DND-41 (cell line): ENCODE measurements at regions not wholly inside any gene's neighbourhood (a gene's known extent, or its start where the extent isn't known, plus 50 kb on each side); places are given as distances from the start of the nearest gene placed in this dataset.

Experiments used
- ATAC-seq: fragments of 200-7000 bp; cut with Tn5 transposase; 3 replicates; pipeline ENCODE4 v1.9.1; 2021; ENCODE audit warnings: low read depth; ENCODE audit not compliant: insufficient read depth
- DNase-seq: peaks from one replicate; pipeline ENCODE4 v3.0.0-alpha.2; 2020
- H2AFZ ChIP-seq: 2 replicates; pipeline ENCODE4 v1.6.0; 2012; ENCODE audit warnings: low read depth, low read length
- H3K27ac ChIP-seq: 2 replicates; pipeline ENCODE4 v1.5.1; 2012; ENCODE audit warnings: low read length, inconsistent platforms
- H3K27me3 ChIP-seq: fragments of 200-600 bp; sonication (generic); 2 replicates; pipeline ENCODE4 v1.6.0; 2012; ENCODE audit warnings: low read length, mild to moderate bottlenecking, inconsistent platforms; ENCODE audit not compliant: insufficient read depth, poor library complexity
- H3K36me3 ChIP-seq: 2 replicates; pipeline ENCODE4 v1.5.1; 2012; ENCODE audit warnings: low read length, inconsistent platforms; ENCODE audit not compliant: insufficient read depth
- H3K4me1 ChIP-seq: 2 replicates; pipeline ENCODE4 v1.5.1; 2012; ENCODE audit warnings: mild to moderate bottlenecking, low read length; ENCODE audit not compliant: insufficient read depth
- H3K4me2 ChIP-seq: 2 replicates; pipeline ENCODE4 v1.6.0; 2012; ENCODE audit warnings: mild to moderate bottlenecking, moderate library complexity, low read length, inconsistent platforms; ENCODE audit not compliant: insufficient read depth
- H3K4me3 ChIP-seq, 2 experiments: fragments of 200-600 bp in 1 of 2; shearing (Covaris generic) in 1 of 2; 2 replicates each; pipeline ENCODE4 v1.5.1; 2012 to 2016; ENCODE audit warnings: inconsistent platforms in 2 of 2, low read length in 2 of 2, mild to moderate bottlenecking in 2 of 2, low read depth in 1 of 2, moderate library complexity in 1 of 2
- H3K79me2 ChIP-seq: 2 replicates; pipeline ENCODE4 v1.6.0; 2012; ENCODE audit warnings: low read length, inconsistent platforms; ENCODE audit not compliant: insufficient read depth
- H3K9ac ChIP-seq: 2 replicates; pipeline ENCODE4 v1.6.0; 2012; ENCODE audit warnings: low read depth, mild to moderate bottlenecking, inconsistent platforms, low read length, moderate library complexity
- H3K9me3 ChIP-seq: 2 replicates; pipeline ENCODE4 v1.5.1; 2012; ENCODE audit warnings: low read length, moderate library complexity, mild to moderate bottlenecking, inconsistent platforms; ENCODE audit not compliant: insufficient read depth, severe bottlenecking
- H4K20me1 ChIP-seq: 2 replicates; pipeline ENCODE4 v1.6.0; 2012; ENCODE audit warnings: low read length; ENCODE audit not compliant: insufficient read depth
- EZH2 ChIP-seq: IDR thresholded peaks from 3 replicates; pipeline ENCODE4 v1.6.1; 2012; ENCODE audit warnings: borderline replicate concordance, low read depth, mild to moderate bottlenecking, moderate library complexity, low read length, inconsistent platforms; ENCODE audit not compliant: severe bottlenecking
- TF ChIP-seq, protein P1 (sequence below): IDR thresholded peaks from 2 replicates; pipeline ENCODE4 v1.5.1; 2012; ENCODE audit warnings: borderline replicate concordance, low read length, moderate library complexity, mild to moderate bottlenecking; ENCODE audit not compliant: poor library complexity, severe bottlenecking; ENCODE audit errors: extremely low read depth

DNA sequence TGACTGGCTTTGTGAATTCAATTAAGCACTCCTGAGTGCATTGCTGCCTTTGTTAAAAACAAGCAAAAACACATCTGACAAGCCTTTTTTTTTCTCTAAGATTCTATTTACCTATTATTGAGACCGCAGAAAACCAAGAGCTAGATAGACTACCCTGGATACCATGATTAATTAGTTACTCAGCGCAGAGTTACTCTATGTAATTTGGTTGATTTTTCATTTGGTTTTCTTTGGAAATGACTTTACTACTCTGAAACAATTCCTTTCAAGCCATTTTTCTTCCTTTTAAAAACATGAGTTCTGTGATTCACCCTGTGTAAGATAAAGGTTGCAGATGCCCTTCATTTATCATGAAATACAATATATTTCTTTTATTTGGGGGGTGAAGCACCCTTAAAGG, 421.6 kb upstream of the PIK3R1 start:
- H3K4me2 ChIP-seq: no peak overlapping the region
- no peak overlapping the region for H3K27ac ChIP-seq
- H3K79me2 ChIP-seq: no peaks in the 10 kb centered on the region
- TF ChIP-seq EZH2: no peak
- TF ChIP-seq, protein P1, sequence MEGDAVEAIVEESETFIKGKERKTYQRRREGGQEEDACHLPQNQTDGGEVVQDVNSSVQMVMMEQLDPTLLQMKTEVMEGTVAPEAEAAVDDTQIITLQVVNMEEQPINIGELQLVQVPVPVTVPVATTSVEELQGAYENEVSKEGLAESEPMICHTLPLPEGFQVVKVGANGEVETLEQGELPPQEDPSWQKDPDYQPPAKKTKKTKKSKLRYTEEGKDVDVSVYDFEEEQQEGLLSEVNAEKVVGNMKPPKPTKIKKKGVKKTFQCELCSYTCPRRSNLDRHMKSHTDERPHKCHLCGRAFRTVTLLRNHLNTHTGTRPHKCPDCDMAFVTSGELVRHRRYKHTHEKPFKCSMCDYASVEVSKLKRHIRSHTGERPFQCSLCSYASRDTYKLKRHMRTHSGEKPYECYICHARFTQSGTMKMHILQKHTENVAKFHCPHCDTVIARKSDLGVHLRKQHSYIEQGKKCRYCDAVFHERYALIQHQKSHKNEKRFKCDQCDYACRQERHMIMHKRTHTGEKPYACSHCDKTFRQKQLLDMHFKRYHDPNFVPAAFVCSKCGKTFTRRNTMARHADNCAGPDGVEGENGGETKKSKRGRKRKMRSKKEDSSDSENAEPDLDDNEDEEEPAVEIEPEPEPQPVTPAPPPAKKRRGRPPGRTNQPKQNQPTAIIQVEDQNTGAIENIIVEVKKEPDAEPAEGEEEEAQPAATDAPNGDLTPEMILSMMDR: no peak
- H3K27me3 ChIP-seq: no peaks in the 10 kb centered on the region
- no peak for DNase-seq
- H3K4me3 ChIP-seq: no peak overlapping the region
- H3K9me3 ChIP-seq: no peaks in the 10 kb centered on the region
- H3K4me1 ChIP-seq: no peaks in the 10 kb centered on the region
- no peak overlapping the region for H3K9ac ChIP-seq
- H3K36me3 ChIP-seq: no peaks in the 10 kb centered on the region
- H4K20me1 ChIP-seq: no peaks in the 10 kb centered on the region
- H2AFZ ChIP-seq: no peak overlapping the region
- ATAC-seq: no peak

DNA sequence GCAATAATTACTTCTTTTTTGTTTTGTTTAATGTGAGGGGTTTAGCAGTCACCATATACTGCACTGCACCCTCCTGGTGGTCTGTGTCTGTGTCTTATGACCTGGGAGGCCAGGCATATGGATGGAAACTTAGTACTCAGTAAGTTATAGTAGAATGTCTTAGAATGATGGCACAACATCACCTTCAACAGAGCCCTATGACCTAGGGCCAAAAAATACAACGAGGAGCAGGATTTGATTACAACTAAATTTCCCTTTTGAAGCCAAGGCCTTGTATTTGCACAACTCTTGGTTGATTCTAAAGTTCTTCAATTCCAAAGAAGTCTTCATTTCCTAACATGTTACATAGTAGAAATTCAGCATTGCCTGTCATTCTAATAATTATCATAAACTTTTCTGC, 422.1 kb upstream of the PIK3R1 start:
- no peak overlapping the region for H2AFZ ChIP-seq
- ATAC-seq (no peak), DNase-seq (no peak)
- H4K20me1 ChIP-seq: no peaks in the 10 kb centered on the region
- H3K9ac ChIP-seq: no peak overlapping the region
- no peaks in the 10 kb centered on the region for H3K9me3 ChIP-seq
- H3K79me2 ChIP-seq: no peaks in the 10 kb centered on the region
- H3K4me1 ChIP-seq: no peaks in the 10 kb centered on the region
- no peak overlapping the region for H3K4me2 ChIP-seq
- H3K27ac ChIP-seq: no peak overlapping the region
- no peak overlapping the region for H3K4me3 ChIP-seq
- TF ChIP-seq, protein P1: peak; percentile 10
- TF ChIP-seq EZH2: no peak
- no peaks in the 10 kb centered on the region for H3K36me3 ChIP-seq
- no peaks in the 10 kb centered on the region for H3K27me3 ChIP-seq

DNA sequence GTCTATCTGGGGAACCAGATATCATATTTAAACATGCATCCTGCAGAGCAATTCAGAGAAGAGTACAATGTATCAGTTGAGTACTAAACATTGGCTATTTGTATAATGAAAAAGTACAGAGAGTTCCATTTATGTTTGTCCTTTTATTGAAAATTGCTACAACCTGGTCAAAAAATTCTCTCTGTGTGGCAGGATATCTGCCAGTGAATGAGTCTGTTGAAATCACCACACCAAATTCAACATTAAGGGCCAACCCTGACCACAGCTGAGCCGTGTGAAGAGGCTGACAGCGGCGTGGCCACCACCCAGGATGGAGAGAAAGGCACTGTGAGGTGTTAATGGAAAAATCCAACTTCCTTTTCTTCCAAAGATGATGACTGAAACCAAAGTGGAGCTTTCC, 422.7 kb upstream of the PIK3R1 start:
- DNase-seq: no peak
- H3K9ac ChIP-seq: no peak overlapping the region

More for the DNA sequence above, 422.7 kb upstream of the PIK3R1 start:
- Histone ChIP-seq H3K27ac (no peak overlapping the region), H2AFZ (no peak overlapping the region), H4K20me1 (no peaks in the 10 kb centered on the region), H3K79me2 (no peaks in the 10 kb centered on the region), H3K4me3 (no peak overlapping the region), H3K36me3 (no peaks in the 10 kb centered on the region), H3K9me3 (no peaks in the 10 kb centered on the region), H3K27me3 (no peaks in the 10 kb centered on the region), H3K4me2 (no peak overlapping the region), H3K4me1 (no peaks in the 10 kb centered on the region)
- no peak for TF ChIP-seq EZH2
- TF ChIP-seq, protein P1: no peak
- ATAC-seq: no peak
